Transverse colon (tissue), 3 donors: ENCODE measurements at regions not wholly inside any gene's neighbourhood (a gene's known extent, or its start where the extent isn't known, plus 50 kb on each side); places are given as distances from the start of the nearest gene placed in this dataset.

Source experiments
- POLR2A ChIP-seq: fragments of 450-650 bp; IDR thresholded peaks from one replicate; pipeline ENCODE4 v1.6.1; 2016; ENCODE audit warnings: antibody characterized with exemption, mild to moderate bottlenecking, moderate library complexity
- POLR2AphosphoS5 ChIP-seq, 3 donors: sonication (generic); formaldehyde crosslinking; IDR thresholded peaks; one replicate each; pipeline ENCODE4 v1.6.1; 2016; ENCODE audit warnings: antibody characterized with exemption in 3 of 3

GRCh38 chr5:160484678-160485077 lies 63.0 kb downstream of the PTTG1 start:
- TF ChIP-seq POLR2AphosphoS5 (IDR thresholded peaks at IDR 0.05), result no peak
- no peak for TF ChIP-seq POLR2A
